ENCODE measurements at regions not wholly inside any gene's neighbourhood (a gene's known extent, or its start where the extent isn't known, plus 50 kb on each side); places are given as distances from the start of the nearest gene placed in this dataset.

DNA sequence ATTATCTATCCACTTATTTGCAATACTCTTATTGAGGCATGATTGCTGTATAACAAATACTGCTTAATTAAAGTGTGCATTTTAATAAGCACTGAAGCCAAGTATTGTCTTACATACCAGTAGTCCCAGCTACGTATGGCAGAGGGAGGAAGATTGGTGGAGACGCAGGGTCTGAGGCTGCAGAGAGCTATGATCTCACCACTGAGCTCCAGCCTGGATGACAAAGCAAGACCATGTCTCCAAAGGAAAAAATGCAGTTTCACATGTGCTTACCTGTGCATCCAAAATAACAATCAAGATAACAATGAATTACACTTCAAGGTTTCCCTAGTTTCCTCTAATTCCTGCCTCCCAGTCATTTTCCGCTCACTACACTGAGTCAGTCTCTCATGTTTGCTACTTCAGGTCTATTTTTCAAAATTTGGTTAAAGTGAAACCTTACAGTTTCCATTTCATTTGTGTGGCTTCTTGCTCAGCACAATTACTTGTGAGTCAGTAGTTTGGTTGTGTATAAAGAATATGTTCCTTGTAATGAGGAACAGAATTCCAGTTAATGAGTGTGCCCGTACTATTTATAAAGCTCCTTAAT is 1250.1 kb downstream of the TMEM121 start:
- Histone ChIP-seq H3K36me3 (no peaks in the 10 kb centered on the region), H3K9me3 (ENCODE audit: severe bottlenecking) (no peaks in the 10 kb centered on the region), H3K27ac (no peak overlapping the region), H3K4me3 (ENCODE audit: low read depth, low read length) (no peak overlapping the region), H3K27me3 (ENCODE audit: insufficient read depth, low read depth, severe bottlenecking) (peaks cover 43% of the 10 kb centered on the region)
- DNase-seq, result no peak
- TF ChIP-seq, protein P1, sequence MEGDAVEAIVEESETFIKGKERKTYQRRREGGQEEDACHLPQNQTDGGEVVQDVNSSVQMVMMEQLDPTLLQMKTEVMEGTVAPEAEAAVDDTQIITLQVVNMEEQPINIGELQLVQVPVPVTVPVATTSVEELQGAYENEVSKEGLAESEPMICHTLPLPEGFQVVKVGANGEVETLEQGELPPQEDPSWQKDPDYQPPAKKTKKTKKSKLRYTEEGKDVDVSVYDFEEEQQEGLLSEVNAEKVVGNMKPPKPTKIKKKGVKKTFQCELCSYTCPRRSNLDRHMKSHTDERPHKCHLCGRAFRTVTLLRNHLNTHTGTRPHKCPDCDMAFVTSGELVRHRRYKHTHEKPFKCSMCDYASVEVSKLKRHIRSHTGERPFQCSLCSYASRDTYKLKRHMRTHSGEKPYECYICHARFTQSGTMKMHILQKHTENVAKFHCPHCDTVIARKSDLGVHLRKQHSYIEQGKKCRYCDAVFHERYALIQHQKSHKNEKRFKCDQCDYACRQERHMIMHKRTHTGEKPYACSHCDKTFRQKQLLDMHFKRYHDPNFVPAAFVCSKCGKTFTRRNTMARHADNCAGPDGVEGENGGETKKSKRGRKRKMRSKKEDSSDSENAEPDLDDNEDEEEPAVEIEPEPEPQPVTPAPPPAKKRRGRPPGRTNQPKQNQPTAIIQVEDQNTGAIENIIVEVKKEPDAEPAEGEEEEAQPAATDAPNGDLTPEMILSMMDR (IDR thresholded peaks at IDR 0.05; ENCODE audit: low read depth, low read length), result no peak

DNA sequence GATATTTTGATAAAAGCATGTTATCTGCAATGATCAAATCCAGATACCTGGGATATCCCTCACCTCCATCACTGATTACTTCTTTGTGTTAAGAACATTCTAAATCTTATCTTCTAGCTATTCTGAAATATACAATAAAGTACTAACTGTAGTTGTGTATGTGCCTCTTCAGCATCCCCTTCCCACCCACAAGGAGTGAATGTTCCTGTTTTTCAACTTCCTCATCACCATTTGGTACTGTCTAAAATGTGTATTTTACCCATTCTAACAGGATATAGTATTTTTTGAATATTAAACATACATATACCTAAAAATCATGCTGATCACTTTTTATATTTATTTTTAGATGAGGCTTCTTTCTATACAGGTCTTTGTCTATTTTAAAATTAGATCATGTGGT is 1252.6 kb downstream of the TMEM121 start:
- H3K27ac ChIP-seq, result no peak overlapping the region
- H3K27me3 ChIP-seq (ENCODE audit: insufficient read depth, low read depth, severe bottlenecking), result peaks cover 57% of the 10 kb centered on the region
- H3K9me3 ChIP-seq (ENCODE audit: severe bottlenecking), result no peaks in the 10 kb centered on the region
- no peak for DNase-seq
- no peaks in the 10 kb centered on the region for H3K36me3 ChIP-seq
- TF ChIP-seq, protein P1 (IDR thresholded peaks at IDR 0.05; ENCODE audit: low read depth, low read length), result no peak
- no peak overlapping the region for H3K4me3 ChIP-seq (ENCODE audit: low read depth, low read length)

DNA sequence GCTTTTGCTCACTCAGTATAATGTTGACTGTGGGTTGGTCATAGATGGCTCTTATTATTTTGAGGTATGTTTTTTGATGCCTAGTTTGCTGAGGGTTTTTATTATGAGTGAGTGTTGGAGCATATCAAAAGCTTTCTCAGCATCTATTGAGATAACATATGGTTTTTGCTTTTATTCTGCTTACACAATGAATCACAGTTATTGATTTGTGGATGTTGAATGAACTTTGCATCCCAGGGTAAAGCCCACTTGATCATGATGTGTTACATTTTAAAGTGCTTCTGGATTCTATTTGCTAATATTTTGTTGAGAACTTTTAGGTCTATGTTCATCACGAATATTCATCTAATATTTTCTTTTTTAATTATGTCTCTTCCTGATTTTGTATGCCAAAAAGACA is 1260.3 kb downstream of the TMEM121 start:
- no peak for DNase-seq
- Histone ChIP-seq H3K36me3 (no peaks in the 10 kb centered on the region), H3K4me3 (ENCODE audit: low read depth, low read length) (no peak overlapping the region), H3K9me3 (ENCODE audit: severe bottlenecking) (no peaks in the 10 kb centered on the region), H3K27me3 (ENCODE audit: insufficient read depth, low read depth, severe bottlenecking) (peaks cover 42% of the 10 kb centered on the region), H3K27ac (no peak overlapping the region)
- TF ChIP-seq, protein P1 (IDR thresholded peaks at IDR 0.05; ENCODE audit: low read depth, low read length), result no peak

DNA sequence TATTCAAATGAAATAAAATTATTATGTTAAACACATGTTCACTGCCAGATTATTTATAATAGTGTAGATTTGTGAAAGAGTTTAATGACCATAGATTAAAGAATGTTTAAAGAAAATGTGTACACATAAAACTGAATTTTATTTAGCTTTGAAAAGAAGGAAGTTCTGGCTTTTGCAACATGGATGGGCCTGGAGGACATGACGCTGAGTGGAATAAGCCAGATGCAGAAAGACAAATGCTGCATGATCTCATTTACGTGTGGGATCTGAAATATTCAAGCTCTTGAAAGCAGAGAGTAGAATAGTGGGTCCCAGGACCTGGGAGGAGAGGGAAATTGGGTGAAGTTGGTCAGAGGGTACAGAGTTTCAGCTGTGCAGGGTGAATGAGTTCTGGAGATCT is 1261.2 kb downstream of the TMEM121 start:
- H3K36me3 ChIP-seq, result no peaks in the 10 kb centered on the region
- H3K9me3 ChIP-seq (ENCODE audit: severe bottlenecking), result no peaks in the 10 kb centered on the region
- no peak overlapping the region for H3K27ac ChIP-seq
- H3K4me3 ChIP-seq (ENCODE audit: low read depth, low read length), result no peak overlapping the region
- peaks cover 50% of the 10 kb centered on the region for H3K27me3 ChIP-seq (ENCODE audit: insufficient read depth, low read depth, severe bottlenecking)
- no peak for DNase-seq
- TF ChIP-seq, protein P1 (IDR thresholded peaks at IDR 0.05; ENCODE audit: low read depth, low read length), result no peak

DNA sequence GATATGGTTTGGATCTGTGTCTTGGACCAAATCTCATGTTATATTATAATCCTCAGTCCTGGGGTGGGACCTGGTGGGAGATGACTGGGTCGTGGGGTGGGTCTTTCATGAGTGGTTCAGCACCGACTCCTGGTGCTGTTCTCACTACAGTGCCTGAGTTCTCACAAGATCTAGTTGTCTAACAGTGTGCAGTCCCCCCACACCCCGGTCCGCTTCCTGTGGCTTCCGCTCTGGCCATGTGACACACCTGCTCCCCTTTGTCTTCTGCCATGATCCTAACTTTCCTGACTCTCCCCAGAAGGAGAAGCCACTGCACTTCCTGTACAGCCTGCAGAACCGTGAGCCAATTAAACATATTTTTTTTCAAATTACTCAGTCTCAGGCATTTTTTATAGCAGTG is 1262.2 kb downstream of the TMEM121 start:
- DNase-seq, result no peak
- Histone ChIP-seq H3K36me3 (no peaks in the 10 kb centered on the region), H3K4me3 (ENCODE audit: low read depth, low read length) (no peak overlapping the region), H3K9me3 (ENCODE audit: severe bottlenecking) (no peaks in the 10 kb centered on the region), H3K27ac (no peak overlapping the region), H3K27me3 (ENCODE audit: insufficient read depth, low read depth, severe bottlenecking) (peaks cover 51% of the 10 kb centered on the region)
- TF ChIP-seq, protein P1 (IDR thresholded peaks at IDR 0.05; ENCODE audit: low read depth, low read length), result no peak

DNA sequence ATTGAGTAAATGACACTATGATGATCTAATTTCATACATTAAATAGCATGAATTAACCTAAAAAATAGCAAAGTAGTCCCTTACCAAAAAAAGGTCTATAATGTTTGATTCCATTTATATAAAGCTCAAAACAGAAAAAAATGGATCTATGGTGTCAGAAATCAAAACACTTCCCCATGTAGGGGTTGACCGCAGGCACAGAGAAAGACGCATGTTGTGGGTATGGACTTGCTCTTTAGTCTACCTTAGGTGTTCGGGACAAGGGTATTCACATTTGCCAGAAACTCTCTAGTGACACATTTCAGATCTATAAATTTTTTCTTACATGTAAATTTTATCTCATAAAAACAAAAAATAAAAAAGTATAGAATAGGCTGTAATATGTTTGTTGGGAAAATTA is 1262.9 kb downstream of the TMEM121 start:
- TF ChIP-seq, protein P1 (IDR thresholded peaks at IDR 0.05; ENCODE audit: low read depth, low read length), result no peak
- H3K36me3 ChIP-seq, result no peaks in the 10 kb centered on the region
- DNase-seq, result no peak
- H3K27ac ChIP-seq, result no peak overlapping the region
- no peaks in the 10 kb centered on the region for H3K9me3 ChIP-seq (ENCODE audit: severe bottlenecking)
- H3K4me3 ChIP-seq (ENCODE audit: low read depth, low read length), result no peak overlapping the region
- H3K27me3 ChIP-seq (ENCODE audit: insufficient read depth, low read depth, severe bottlenecking), result peaks cover 49% of the 10 kb centered on the region
